ENCODE measurements at regions not wholly inside any gene's neighbourhood (a gene's known extent, or its start where the extent isn't known, plus 50 kb on each side); places are given as distances from the start of the nearest gene placed in this dataset.

DNA sequence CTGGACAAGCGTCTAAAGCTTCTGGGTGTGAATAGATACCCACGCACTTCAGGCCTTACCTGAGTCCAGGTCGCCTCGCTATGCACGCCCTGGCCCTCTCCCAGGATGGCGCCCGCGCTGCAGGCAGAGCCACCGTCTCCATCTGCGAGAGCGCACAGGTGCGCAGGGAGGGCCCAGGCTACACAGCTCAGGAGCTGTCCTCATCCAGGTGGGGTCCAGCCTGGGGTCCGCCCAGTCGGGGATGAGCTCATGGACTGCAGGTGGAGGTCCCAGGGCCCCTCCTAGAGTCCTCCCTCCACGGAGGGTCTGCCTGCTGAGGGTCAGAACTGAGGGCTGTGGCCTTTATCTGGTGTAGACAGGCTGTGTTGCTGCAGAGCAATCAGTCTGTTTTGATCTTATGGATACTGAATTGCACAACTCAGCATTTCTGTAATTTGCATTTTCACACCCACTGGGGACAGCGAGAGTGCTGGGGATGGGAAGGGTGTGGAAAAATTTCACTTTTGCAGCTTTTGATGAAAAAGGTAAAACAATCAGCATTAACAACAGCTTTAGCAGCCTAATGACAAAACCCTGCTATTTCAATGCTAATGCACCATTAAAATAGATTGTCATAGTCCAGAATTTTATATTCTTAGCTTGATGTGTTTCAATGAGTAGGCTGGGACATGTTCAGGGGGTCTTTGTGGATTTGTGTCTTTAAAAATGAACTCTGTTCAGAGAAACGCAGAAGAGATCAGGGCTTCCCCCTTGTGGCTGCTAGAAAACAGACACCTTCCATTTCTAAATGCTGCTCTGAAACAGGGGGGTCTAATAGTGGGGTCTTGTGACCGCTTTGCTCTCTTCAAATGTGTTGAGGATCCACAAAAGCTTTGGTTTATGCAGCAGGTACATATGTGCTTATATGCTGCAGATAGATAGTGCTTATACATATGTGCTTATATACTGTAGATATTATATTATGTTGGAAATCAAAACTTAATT is 77.8 kb upstream of the PHACTR3 start:
- in situ Hi-C loops (cut with MboI; ENCODE audit: low sequenced_read_pairs): no loop called here

DNA sequence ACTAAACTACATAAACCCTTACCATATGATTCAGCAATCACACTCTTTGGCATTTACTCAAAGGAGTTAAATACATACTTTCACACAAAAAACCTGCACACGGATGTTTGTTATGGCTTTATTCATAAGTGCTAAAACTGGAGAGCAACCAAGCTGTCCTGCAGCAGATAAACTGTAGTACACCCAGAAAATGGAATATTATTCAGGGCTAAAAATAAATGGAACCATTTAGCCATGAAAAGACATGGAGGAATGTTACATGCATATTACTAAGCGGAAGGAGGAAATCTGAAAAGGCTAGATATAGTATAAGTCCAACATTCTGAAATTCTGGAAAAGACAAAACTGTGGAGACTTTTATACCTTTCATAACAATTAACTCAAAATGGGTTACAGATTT is 73.6 kb upstream of the PHACTR3 start:
- in situ Hi-C loops (cut with MboI; ENCODE audit: low sequenced_read_pairs): no loop called here

DNA sequence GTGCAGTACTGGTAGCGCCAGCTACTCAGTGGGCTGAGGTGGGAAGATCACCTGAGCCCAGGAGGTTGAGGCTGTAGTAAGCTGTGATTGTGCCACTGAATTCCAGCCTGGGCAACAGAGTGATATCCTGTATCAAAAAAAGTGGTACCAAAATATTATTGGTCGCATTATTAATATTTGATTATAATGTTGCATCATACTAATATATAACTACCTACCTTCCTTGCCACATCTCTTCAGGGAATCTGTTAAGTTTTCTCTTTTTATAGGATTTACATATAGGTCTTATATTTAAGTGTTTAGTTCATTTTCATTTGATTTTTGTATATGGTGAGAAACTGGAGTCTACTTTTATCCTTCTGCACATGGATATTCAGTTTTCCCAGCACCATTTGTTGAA is 66.3 kb upstream of the PHACTR3 start:
- in situ Hi-C loops (cut with MboI; ENCODE audit: low sequenced_read_pairs): no loop called here

DNA sequence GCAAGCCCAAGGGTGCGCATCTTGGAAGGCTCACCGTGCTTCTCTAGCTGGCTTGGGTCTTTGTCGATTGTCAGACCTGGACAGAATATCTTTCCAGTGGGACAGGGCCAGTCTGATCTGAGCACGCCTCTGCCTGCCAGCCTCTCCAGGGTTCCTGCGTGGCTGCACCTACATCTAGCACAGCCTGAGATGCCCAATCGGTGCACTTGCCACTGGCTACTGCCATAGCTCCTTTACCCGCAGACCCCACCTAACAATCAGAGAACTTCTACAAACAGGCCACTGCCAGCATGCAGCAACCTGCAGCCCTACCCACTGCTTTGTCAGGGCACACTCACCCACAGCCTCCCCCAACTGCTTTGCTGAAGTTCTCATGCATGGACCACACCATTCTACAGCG is 56.7 kb upstream of the PHACTR3 start:
- in situ Hi-C loops (cut with MboI; ENCODE audit: low sequenced_read_pairs): no loop called here
